ENCODE measurements at regions not wholly inside any gene's neighbourhood (a gene's known extent, or its start where the extent isn't known, plus 50 kb on each side); places are given as distances from the start of the nearest gene placed in this dataset.
"Not testable (repeated sequence)": the region's sequence is repeated elsewhere in the genome, so short reads cannot be mapped to it uniquely, and the experiment has no call there.

GRCh38 chr3:81170298-81170697 lies 591.1 kb downstream of the GBE1 start:
- DNase-seq = no peak

GRCh38 chr3:81164806-81165205 lies 596.6 kb downstream of the GBE1 start:
- no peak for DNase-seq

GRCh38 chr3:81161851-81162250 lies 599.6 kb downstream of the GBE1 start:
- no peak for DNase-seq

GRCh38 chr3:81161100-81161499 lies 600.3 kb downstream of the GBE1 start:
- DNase-seq = no peak

- no peak for DNase-seq
These were observed 606.8 kb downstream of the GBE1 start for GRCh38 chr3:81154611-81155143.

GRCh38 chr3:81152156-81152555 lies 609.3 kb downstream of the GBE1 start:
- DNase-seq = no peak

- DNase-seq = no peak
These were observed 628.5 kb downstream of the GBE1 start for GRCh38 chr3:81132995-81133394.

GRCh38 chr3:81105789-81106488 lies 655.5 kb downstream of the GBE1 start:
- no peak for DNase-seq

- no peak for DNase-seq
These were observed 656.2 kb downstream of the GBE1 start for GRCh38 chr3:81105206-81105605.

- DNase-seq = no peak
These were observed 663.6 kb downstream of the GBE1 start for GRCh38 chr3:81097889-81098288.

GRCh38 chr3:81095956-81096355 lies 665.5 kb downstream of the GBE1 start:
- DNase-seq = no peak

GRCh38 chr3:81094986-81095385 lies 666.5 kb downstream of the GBE1 start:
- DNase-seq = no peak

- DNase-seq = no peak
These were observed 673.8 kb downstream of the GBE1 start for GRCh38 chr3:81087607-81088006.

GRCh38 chr3:81086348-81086747 lies 675.1 kb downstream of the GBE1 start:
- no peak for DNase-seq

- DNase-seq = no peak
These were observed 680.8 kb downstream of the GBE1 start for GRCh38 chr3:81080608-81081007.

GRCh38 chr3:81072591-81072990 lies 688.9 kb downstream of the GBE1 start:
- no peak for DNase-seq

GRCh38 chr3:81068546-81068945 lies 692.9 kb downstream of the GBE1 start:
- DNase-seq = no peak

GRCh38 chr3:81063896-81064295 lies 697.5 kb downstream of the GBE1 start:
- no peak for DNase-seq

GRCh38 chr3:81051133-81051532 lies 710.3 kb downstream of the GBE1 start:
- not testable (repeated sequence) for DNase-seq

GRCh38 chr3:81048058-81048665 lies 713.3 kb downstream of the GBE1 start:
- DNase-seq = no peak

GRCh38 chr3:81045976-81046375 lies 715.5 kb downstream of the GBE1 start:
- no peak for DNase-seq

GRCh38 chr3:81045246-81045645 lies 716.2 kb downstream of the GBE1 start:
- no peak for DNase-seq

GRCh38 chr3:81043660-81044199 lies 717.7 kb downstream of the GBE1 start:
- no peak for DNase-seq

- no peak for DNase-seq
These were observed 718.4 kb downstream of the GBE1 start for GRCh38 chr3:81043009-81043408.
